WTC11 (cell line): ENCODE measurements at regions not wholly inside any gene's neighbourhood (a gene's known extent, or its start where the extent isn't known, plus 50 kb on each side); places are given as distances from the start of the nearest gene placed in this dataset.
A peak's percentile ranks its signal among the peaks of the same experiment; 100 is the strongest.
"Not testable (repeated sequence)": the region's sequence is repeated elsewhere in the genome, so short reads cannot be mapped to it uniquely, and the experiment has no call there.

Experiments
- ATAC-seq: fragments of 200-7000 bp; cut with Tn5 transposase; 2 replicates; pipeline ENCODE4 v1.10.0; 2021; ENCODE audit warnings: mild to moderate bottlenecking, moderate library complexity
- CTCF ChIA-PET: fragments of 300-600 bp; sonication (Branson Sonifier 250); formaldehyde crosslinking; loops from one replicate; lab custom pipeline; 2021; ENCODE audit warnings: antibody characterized with exemption; lab: Charles Lee
- POLR2A ChIA-PET: fragments of 350-600 bp; sonication (Branson Sonifier 250); formaldehyde crosslinking; loops from one replicate; lab custom pipeline; 2021; ENCODE audit warnings: antibody characterized with exemption; lab: Charles Lee
- DNase-seq: peaks from one replicate; pipeline ENCODE4 v3.0.0; 2021; ENCODE audit warnings: low spot score
- H3K27ac Mint-ChIP-seq: 2 replicates; pipeline ENCODE4 v1.8.0; 2021; ENCODE audit warnings: mixed read lengths
- H3K27me3 Mint-ChIP-seq: 2 replicates; pipeline ENCODE4 v1.8.0; 2021; ENCODE audit warnings: low read depth, mild to moderate bottlenecking, moderate library complexity, mixed read lengths
- H3K36me3 Mint-ChIP-seq: 2 replicates; pipeline ENCODE4 v1.8.0; 2021; ENCODE audit warnings: mixed read lengths
- H3K4me1 Mint-ChIP-seq: 2 replicates; pipeline ENCODE4 v1.8.0; 2022; ENCODE audit warnings: mixed read lengths
- H3K4me3 Mint-ChIP-seq: 2 replicates; pipeline ENCODE4 v1.8.0; 2021; ENCODE audit warnings: mild to moderate bottlenecking, moderate library complexity, mixed read lengths
- H3K9me3 Mint-ChIP-seq: 2 replicates; pipeline ENCODE4 v1.8.0; 2021; ENCODE audit warnings: mixed read lengths
- ELF4 ChIP-seq: sonication (generic); formaldehyde crosslinking; IDR thresholded peaks from 2 replicates; pipeline ENCODE4 v1.8.1; 2022; ENCODE audit warnings: low read depth, mild to moderate bottlenecking, moderate library complexity, missing genetic modification reagents
- JAZF1 ChIP-seq: fragments of 250-450 bp; sonication (Bioruptor Pico); IDR thresholded peaks from 2 replicates; pipeline ENCODE4 v1.9.0; 2021; ENCODE audit warnings: moderate library complexity, mild to moderate bottlenecking, inconsistent platforms
- NFE2L1 ChIP-seq: sonication (generic); formaldehyde crosslinking; IDR thresholded peaks from 2 replicates; pipeline ENCODE4 v1.8.1; 2023; ENCODE audit warnings: missing genetic modification reagents
- NR2C2 ChIP-seq: sonication (generic); formaldehyde crosslinking; IDR thresholded peaks from 2 replicates; pipeline ENCODE4 v1.8.0; 2022; ENCODE audit warnings: mild to moderate bottlenecking, missing genetic modification reagents
- OVOL2 ChIP-seq: fragments of 250-450 bp; sonication (Bioruptor Pico); IDR thresholded peaks from 2 replicates; pipeline ENCODE4 v1.9.0; 2021; ENCODE audit warnings: mild to moderate bottlenecking, borderline replicate concordance
- TF ChIP-seq, protein P1 (sequence below): fragments of 250-450 bp; sonication (Bioruptor Pico); IDR thresholded peaks from 2 replicates; pipeline ENCODE4 v1.9.0; 2021; ENCODE audit warnings: mild to moderate bottlenecking
- TF ChIP-seq, protein P2 (sequence below): fragments of 250-450 bp; sonication (Bioruptor Pico); IDR thresholded peaks from 2 replicates; pipeline ENCODE4 v1.8.0; 2021; ENCODE audit warnings: mild to moderate bottlenecking
- TF ChIP-seq, protein P3 (sequence below): fragments of 250-450 bp; sonication (Bioruptor Pico); IDR thresholded peaks from 2 replicates; pipeline ENCODE4 v1.9.0; 2021; ENCODE audit warnings: mild to moderate bottlenecking

DNA sequence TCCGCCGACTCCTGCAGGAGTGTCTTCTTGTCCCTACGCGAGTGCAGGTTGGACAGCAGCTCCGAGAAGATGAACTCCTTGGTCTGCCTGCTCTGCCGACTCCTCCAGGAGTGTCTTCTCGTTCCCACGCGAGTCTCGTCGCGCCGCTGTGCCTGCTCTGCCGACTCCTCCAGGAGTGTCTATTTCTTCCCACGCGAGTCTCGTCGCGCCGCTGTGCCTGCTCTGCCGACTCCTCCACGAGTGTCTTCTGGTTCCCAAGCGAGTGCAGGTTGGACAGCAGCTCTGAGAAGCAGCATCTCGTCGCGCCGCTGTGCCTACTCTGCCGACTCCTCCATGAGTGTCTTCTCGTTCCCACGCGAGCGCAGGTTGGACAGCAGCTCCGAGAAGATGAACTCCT, 66.6 kb upstream of the LYSMD4 start:
- ATAC-seq, POLR2A ChIA-PET, H3K27ac Mint-ChIP-seq, DNase-seq, H3K4me3 Mint-ChIP-seq, H3K9me3 Mint-ChIP-seq, H3K36me3 Mint-ChIP-seq, H3K4me1 Mint-ChIP-seq, CTCF ChIA-PET, H3K27me3 Mint-ChIP-seq: not testable (repeated sequence)

DNA sequence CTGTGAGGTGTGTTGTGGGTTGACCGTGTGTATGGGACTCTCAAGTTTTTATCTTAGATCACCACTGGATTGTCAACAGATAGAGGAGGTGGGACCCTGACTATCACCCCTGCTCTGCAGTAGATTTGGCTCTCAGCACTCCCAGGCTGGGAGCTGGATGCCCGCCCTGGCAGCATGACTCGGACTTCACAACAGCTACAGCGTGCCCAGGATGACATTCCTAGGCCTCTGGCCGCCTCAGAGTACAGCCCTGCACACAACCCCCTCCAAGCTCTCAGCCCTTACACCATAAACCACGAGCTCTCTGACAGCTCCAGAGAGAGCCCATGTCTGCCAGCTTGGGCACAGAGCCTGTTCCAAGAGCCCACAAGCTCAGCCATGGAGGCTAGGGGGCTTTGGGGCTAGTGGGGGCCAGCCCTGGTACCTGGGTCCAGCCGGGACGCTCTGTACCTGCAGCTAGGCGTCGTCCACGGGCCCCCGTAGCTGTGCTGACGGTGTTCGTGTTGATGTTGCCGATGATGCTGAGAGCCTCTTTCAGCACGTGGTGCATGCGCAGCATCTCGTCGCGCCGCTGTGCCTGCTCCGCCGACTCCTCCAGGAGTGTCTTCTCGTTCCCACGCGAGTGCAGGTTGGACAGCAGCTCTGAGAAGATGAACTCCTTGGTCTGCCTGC, 66.1 kb upstream of the LYSMD4 start:
- ATAC-seq, CTCF ChIA-PET, H3K36me3 Mint-ChIP-seq, H3K27ac Mint-ChIP-seq, H3K27me3 Mint-ChIP-seq, POLR2A ChIA-PET, H3K4me1 Mint-ChIP-seq, H3K9me3 Mint-ChIP-seq, DNase-seq, H3K4me3 Mint-ChIP-seq: not testable (repeated sequence)

DNA sequence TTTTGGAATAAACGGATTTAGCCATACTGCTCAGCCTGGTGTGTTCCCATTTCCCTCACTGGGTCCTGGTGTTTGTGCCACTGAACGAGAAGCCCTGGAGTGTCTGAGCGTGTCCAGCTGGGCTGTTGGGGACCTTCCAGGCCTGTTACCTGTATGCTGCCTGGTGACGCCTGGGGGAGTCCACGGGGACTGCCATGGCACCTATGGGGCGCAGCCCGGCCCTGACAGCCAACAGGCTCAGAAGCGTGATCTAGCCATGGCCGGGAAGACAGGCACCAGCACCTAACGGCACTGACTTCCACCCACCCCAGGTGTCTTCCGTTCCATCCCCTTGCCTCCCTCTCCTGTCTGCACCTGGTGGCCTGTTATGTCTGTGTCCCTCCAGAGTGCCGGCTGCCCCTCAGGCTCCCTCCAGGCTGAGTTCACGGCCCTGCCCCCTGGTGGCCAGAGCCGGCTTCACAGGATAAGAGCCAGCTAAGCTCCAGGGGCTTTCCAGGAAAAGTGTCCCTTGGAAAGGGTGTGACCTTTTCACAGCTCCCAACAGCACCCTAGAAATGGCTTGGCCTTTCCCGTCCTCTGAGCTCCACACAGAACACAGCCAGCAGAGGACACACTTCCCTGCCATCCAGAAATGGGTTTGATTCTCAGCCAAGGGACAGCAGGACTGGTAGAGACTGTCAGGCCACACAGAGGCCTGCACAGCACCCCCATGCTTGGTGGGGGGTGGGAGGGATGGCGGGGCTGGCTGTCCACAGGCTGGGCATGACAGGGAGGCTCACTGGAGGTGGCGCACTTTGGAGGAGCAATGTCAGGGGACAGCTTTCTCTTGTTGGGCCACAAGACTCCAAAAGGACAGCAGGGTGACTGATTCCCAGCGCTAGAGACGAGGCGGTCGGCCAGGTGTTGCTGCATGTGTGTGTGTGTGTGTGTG, 64.0 kb upstream of the LYSMD4 start:
- H3K27ac Mint-ChIP-seq, POLR2A ChIA-PET, H3K27me3 Mint-ChIP-seq, H3K9me3 Mint-ChIP-seq, DNase-seq, H3K4me3 Mint-ChIP-seq, H3K36me3 Mint-ChIP-seq, H3K4me1 Mint-ChIP-seq: not testable (repeated sequence)
- ATAC-seq = peak; percentile 85
- CTCF ChIA-PET = interaction anchor here (1.4 kb wide), 1 partner anchor 1969 kb away, joined by 9 read pairs; no protein-coding TSS in a partner anchor

DNA sequence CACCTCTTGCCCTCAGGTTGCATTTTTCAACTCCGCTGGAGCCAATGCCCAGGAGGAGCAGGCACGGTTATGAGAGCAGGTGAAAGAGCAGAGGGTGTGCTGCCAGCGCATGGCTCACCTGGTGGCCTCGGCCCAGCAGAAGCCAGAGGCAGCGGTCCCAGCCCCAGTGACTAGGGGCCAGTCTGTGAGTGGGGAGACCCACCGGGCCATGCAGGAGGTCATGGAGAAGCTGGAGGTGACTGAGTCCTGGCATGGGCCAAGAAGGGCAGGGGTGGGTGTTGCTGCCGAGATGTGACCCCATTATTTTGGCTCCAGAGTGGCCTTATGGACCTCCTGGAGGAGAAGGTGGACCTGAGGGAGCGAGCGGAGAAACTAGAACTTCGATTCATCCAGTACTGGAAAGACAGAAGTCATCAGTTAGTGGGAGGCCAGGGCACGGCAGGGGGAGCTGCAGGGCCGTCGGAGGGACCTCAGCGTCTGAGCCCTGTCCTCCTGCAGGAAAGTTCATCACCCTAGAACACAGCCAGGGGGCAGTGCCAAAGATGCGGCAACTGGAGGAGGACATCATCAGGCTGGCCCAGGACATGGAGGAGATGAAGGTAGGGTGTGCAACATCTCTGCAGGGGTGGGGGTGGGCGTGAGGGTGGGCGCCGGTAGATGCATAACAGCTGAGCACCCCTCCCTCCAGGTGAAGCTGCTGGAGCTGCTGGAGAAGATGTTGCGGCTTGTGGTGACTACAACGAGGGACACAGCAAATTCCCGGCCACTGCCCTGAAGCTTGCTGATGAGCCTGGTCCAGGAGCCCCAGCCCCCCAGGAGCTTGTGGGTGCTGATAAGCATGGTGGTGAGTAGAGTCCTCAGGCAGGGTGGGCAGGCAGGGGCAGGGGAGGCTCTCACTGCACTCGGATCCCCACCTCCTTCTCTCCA, 58.9 kb upstream of the LYSMD4 start:
- CTCF ChIA-PET = interaction anchor here (1.0 to 1.3 kb wide), 3 partner anchors 59 to 1980 kb away, joined by 3 to 4 read pairs (median 3); partner anchors contain the start of gene LYSMD4
- H3K27me3 Mint-ChIP-seq, H3K4me3 Mint-ChIP-seq, H3K27ac Mint-ChIP-seq, H3K36me3 Mint-ChIP-seq, H3K4me1 Mint-ChIP-seq, POLR2A ChIA-PET, H3K9me3 Mint-ChIP-seq: not testable (repeated sequence)
- peak; percentile 82 for ATAC-seq
- DNase-seq = peak; percentile 67

DNA sequence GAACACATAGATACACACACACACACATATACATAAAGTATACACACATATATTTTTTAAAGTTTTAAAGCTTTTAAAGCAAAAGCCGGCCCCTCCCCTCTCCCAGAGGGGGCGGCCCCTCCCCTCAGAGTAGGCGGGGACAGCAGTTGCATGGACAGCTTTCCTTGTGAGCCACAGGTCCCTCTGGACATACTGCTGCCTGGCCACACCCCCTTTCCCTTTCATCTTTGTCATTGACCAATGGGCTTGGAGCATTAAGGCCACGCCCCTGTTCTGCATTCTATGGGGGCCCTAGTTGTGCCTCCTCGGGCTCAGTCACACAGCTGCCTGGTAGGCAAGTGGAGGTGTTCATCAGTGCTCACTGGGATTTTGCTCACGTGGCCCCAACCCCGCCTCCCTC, 57.5 kb upstream of the LYSMD4 start:
- H3K4me1 Mint-ChIP-seq, POLR2A ChIA-PET, H3K36me3 Mint-ChIP-seq, H3K27ac Mint-ChIP-seq, H3K4me3 Mint-ChIP-seq, H3K27me3 Mint-ChIP-seq, H3K9me3 Mint-ChIP-seq: not testable (repeated sequence)
- peak; percentile 87 for ATAC-seq
- CTCF ChIA-PET = interaction anchor here (1.0 kb wide), 1 partner anchor 34 kb away, joined by 3 read pairs; no protein-coding TSS in a partner anchor
- peak; percentile 73 for DNase-seq

DNA sequence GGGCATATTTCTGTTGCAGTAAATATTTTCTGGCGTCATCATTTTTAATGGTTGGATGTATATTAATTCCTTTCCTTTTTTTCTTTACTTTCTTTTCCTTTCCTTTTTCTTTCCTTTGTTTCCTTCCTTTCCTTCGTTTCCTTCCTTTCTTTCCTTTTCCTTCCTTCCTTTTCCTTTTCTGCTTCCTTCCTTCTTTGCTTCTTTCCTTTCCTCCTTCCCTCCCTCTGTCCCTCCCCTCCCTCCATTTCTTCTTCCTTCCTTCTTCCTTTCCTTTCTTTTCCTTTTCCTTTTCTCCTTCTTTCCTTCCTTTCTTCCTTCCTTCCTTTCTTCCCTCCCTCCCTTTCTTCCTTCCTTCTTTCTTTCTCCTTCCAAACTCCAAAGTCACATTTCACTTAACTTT, 54.9 kb upstream of the LYSMD4 start:
- POLR2A ChIA-PET = no interaction called here
- DNase-seq (no peak), ATAC-seq (no peak)
- H3K27me3 Mint-ChIP-seq = no peaks in the 10 kb centered on the region; the same call in 1 of the 2 replicates
- CTCF ChIA-PET = no interaction called here
- H3K36me3 Mint-ChIP-seq = no peaks in the 10 kb centered on the region
- no peak for TF ChIP-seq OVOL2 (CRISPR knock-in tag)
- TF ChIP-seq NFE2L1 = no peak
- TF ChIP-seq ELF4 = no peak
- TF ChIP-seq, protein P1, sequence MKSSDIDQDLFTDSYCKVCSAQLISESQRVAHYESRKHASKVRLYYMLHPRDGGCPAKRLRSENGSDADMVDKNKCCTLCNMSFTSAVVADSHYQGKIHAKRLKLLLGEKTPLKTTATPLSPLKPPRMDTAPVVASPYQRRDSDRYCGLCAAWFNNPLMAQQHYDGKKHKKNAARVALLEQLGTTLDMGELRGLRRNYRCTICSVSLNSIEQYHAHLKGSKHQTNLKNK = no peak
- TF ChIP-seq, protein P2, sequence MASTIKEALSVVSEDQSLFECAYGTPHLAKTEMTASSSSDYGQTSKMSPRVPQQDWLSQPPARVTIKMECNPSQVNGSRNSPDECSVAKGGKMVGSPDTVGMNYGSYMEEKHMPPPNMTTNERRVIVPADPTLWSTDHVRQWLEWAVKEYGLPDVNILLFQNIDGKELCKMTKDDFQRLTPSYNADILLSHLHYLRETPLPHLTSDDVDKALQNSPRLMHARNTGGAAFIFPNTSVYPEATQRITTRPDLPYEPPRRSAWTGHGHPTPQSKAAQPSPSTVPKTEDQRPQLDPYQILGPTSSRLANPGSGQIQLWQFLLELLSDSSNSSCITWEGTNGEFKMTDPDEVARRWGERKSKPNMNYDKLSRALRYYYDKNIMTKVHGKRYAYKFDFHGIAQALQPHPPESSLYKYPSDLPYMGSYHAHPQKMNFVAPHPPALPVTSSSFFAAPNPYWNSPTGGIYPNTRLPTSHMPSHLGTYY (CRISPR knock-in tag) = no peak
- TF ChIP-seq NR2C2 (CRISPR knock-in tag) = no peak
- TF ChIP-seq, protein P3, sequence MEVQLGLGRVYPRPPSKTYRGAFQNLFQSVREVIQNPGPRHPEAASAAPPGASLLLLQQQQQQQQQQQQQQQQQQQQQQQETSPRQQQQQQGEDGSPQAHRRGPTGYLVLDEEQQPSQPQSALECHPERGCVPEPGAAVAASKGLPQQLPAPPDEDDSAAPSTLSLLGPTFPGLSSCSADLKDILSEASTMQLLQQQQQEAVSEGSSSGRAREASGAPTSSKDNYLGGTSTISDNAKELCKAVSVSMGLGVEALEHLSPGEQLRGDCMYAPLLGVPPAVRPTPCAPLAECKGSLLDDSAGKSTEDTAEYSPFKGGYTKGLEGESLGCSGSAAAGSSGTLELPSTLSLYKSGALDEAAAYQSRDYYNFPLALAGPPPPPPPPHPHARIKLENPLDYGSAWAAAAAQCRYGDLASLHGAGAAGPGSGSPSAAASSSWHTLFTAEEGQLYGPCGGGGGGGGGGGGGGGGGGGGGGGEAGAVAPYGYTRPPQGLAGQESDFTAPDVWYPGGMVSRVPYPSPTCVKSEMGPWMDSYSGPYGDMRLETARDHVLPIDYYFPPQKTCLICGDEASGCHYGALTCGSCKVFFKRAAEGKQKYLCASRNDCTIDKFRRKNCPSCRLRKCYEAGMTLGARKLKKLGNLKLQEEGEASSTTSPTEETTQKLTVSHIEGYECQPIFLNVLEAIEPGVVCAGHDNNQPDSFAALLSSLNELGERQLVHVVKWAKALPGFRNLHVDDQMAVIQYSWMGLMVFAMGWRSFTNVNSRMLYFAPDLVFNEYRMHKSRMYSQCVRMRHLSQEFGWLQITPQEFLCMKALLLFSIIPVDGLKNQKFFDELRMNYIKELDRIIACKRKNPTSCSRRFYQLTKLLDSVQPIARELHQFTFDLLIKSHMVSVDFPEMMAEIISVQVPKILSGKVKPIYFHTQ = no peak
- no peak for TF ChIP-seq JAZF1 (CRISPR knock-in tag)
- H3K4me3 Mint-ChIP-seq = no peak overlapping the region
- peaks cover 3% of the 10 kb centered on the region; the same call in 1 of the 2 replicates for H3K9me3 Mint-ChIP-seq
- no peak overlapping the region for H3K27ac Mint-ChIP-seq
- no peaks in the 10 kb centered on the region; the same call in 1 of the 2 replicates for H3K4me1 Mint-ChIP-seq

DNA sequence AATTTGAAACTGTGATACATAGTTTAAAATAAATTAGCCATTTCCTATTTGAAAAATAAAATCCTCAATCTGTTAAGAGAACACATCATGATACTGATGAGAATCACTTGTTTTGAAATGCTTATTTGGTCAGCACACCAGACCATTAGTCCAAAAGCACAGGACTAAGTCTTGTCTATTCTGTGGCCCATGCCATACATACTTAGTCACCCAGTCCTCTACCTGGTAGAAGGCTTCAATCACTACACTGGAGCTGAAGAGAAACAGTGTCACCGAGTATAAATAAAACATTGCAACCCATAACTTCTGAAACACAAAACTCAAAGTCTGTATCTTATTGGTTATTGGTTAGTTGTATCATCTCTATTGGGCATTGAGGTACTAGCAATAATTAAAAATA, 51.6 kb upstream of the LYSMD4 start:
- H3K4me3 Mint-ChIP-seq, H3K36me3 Mint-ChIP-seq, POLR2A ChIA-PET, H3K9me3 Mint-ChIP-seq, CTCF ChIA-PET, H3K4me1 Mint-ChIP-seq, H3K27me3 Mint-ChIP-seq, H3K27ac Mint-ChIP-seq, DNase-seq, ATAC-seq: not testable (repeated sequence)
